ENCODE measurements at regions not wholly inside any gene's neighbourhood (a gene's known extent, or its start where the extent isn't known, plus 50 kb on each side); places are given as distances from the start of the nearest gene placed in this dataset.
"Not testable (repeated sequence)": the region's sequence is repeated elsewhere in the genome, so short reads cannot be mapped to it uniquely, and the experiment has no call there.

DNA sequence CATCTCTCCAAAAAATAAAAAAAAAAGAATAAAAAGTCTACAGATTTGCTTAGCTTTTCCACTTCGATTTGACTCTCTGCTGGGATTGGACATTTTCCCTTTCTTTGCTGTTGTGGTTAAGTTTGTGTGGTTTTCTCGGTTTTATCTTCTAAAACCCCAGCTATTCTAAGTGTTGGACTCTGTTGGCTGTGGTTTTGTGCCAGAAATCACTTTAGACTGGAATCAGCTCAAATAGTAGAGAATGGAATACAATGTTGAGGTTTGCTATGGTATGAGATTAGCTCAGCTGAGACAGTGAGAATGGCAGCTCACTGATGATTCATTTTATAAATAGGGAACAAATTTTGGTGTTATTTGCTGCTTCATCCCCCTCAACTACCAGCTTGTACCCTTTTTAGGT is 116.0 kb downstream of the BUB3 start:
- TF ChIP-seq ZFX (IDR thresholded peaks at IDR 0.05; ENCODE audit: borderline replicate concordance), result no peak
- TF ChIP-seq, protein P1, sequence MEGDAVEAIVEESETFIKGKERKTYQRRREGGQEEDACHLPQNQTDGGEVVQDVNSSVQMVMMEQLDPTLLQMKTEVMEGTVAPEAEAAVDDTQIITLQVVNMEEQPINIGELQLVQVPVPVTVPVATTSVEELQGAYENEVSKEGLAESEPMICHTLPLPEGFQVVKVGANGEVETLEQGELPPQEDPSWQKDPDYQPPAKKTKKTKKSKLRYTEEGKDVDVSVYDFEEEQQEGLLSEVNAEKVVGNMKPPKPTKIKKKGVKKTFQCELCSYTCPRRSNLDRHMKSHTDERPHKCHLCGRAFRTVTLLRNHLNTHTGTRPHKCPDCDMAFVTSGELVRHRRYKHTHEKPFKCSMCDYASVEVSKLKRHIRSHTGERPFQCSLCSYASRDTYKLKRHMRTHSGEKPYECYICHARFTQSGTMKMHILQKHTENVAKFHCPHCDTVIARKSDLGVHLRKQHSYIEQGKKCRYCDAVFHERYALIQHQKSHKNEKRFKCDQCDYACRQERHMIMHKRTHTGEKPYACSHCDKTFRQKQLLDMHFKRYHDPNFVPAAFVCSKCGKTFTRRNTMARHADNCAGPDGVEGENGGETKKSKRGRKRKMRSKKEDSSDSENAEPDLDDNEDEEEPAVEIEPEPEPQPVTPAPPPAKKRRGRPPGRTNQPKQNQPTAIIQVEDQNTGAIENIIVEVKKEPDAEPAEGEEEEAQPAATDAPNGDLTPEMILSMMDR (IDR thresholded peaks at IDR 0.05), result no peak
- H3K27ac ChIP-seq, result no peak overlapping the region

DNA sequence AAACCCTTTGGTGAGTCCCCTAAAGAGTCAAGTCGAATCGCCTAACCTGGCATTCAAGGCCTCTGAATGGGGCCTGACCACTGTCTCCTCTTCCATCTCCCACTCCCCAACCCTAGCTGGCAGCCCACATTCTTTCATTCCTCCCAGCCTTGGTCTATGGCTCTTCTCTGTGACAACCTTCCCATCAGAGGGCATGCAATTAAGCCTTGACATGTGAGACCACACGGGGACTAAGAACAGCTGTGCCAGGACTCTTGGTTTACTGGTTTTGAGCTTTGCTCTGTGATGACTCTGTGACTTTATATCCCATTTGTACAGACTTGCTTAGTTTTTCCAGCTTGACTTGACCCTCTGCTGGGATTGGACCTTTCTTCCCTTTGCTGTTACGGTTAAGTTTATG is 116.6 kb downstream of the BUB3 start:
- H3K27ac ChIP-seq, result no peak overlapping the region
- TF ChIP-seq ZFX (IDR thresholded peaks at IDR 0.05; ENCODE audit: borderline replicate concordance), result no peak
- TF ChIP-seq, protein P1 (IDR thresholded peaks at IDR 0.05), result no peak

DNA sequence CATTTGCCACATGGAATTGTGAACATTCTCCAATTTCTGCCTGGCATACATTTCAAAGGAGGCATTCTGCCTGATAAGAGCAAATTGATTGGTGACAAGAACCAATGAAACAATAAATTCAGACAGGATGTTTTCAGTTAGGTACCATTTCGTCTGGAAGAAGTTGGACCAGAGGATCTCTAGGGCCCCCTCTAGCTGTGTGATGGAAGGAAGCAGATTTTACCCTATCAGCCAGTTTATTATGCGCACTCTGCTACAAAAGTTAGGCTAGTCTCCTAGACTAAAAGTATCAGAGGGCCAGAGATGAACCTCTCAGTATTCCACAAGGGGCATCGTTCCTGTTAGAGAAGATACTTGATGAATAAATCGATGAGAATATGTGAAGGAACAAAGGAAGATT is 118.0 kb downstream of the BUB3 start:
- H3K27ac ChIP-seq, result no peak overlapping the region
- no peak for TF ChIP-seq ZFX (IDR thresholded peaks at IDR 0.05; ENCODE audit: borderline replicate concordance)
- TF ChIP-seq, protein P1 (IDR thresholded peaks at IDR 0.05), result peak; percentile 40

DNA sequence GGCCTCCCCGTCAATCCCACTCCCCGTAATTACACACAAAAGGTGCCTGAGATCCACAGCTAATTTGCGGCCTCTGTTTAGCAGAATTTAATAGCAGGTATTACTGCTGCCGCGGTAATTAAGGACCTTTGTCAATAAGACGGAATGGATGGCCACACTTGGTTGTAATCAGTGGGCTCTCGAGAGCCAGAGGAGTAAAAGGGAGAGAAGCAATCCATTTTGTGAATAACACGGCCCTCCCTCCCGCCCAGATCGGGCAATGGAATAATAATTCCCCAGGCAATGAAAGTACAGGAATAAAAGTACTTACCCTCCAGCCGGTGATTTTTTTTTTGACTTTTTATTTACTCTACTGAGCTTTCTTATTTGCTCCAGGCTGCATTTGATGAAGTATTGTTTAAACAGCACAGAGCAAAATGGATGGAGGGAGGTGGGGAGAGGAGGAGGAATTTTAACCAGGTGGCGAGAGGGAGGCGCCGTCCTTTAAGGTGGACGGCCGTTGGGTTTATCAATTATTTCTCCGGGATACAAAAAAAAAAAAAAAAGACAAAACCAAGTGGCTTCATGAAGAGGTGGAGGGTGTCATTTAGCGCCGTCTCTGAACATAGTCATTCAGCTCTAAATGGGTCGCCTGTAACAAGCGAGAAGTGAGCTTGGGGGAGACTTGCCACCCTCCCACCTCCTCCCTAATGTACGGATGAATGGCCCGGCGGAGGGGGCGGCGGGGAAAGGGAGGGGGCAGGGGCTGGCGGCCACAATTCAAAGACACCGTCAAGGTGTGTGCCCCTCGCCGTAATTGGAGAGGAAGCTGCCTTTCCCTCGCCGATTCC is 120.3 kb downstream of the BUB3 start:
- H3K27ac ChIP-seq, result no peak overlapping the region; the same call in 1 of the 2 replicates
- TF ChIP-seq ZFX (IDR thresholded peaks at IDR 0.05; ENCODE audit: borderline replicate concordance), result no peak
- TF ChIP-seq, protein P1 (IDR thresholded peaks at IDR 0.05), result no peak

DNA sequence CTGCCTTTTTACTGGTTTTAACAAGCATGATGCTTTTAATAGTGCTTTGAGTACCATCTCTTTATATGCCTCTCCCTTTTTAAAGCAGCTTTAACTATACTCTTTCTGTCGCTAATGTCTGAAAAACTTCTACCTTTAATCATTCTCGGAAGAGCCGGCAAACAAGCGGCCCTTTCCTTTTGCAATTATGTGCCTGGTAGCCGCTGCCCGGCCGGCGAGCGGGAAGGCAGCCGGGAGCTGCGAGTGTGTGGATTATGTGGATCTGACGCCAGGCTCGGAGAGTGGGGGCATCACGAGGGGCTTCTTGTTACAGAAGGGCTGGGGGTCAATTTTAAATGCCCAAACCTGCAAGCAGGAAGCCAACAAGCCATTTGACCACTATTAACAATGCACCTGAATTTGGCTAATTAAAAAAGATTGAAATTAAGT is 120.9 kb downstream of the BUB3 start:
- no peak overlapping the region; the same call in 1 of the 2 replicates for H3K27ac ChIP-seq
- TF ChIP-seq, protein P1 (IDR thresholded peaks at IDR 0.05), result no peak
- TF ChIP-seq ZFX (IDR thresholded peaks at IDR 0.05; ENCODE audit: borderline replicate concordance), result no peak

DNA sequence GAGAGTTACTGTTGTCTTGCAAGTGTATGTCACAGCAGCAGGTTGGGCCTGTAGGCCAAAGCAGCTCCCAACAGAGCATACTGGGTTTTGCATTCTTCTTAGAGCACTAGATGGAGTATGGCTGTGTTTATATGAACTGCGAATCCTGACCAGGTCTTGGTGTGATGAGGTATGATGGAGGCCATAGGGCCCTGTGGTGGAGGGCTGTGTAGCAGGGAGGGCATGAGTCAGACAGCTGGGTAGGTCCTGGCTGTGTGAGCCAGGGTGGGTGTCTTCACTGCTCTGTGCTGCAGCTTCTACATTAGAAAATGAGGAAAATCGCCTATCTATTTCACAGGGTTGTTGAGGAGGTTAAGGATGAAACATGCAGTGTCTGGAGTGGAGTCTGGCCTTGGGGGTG is 124.2 kb downstream of the BUB3 start:
- no peak for TF ChIP-seq ZFX (IDR thresholded peaks at IDR 0.05; ENCODE audit: borderline replicate concordance)
- TF ChIP-seq, protein P1 (IDR thresholded peaks at IDR 0.05), result no peak
- no peak overlapping the region for H3K27ac ChIP-seq

DNA sequence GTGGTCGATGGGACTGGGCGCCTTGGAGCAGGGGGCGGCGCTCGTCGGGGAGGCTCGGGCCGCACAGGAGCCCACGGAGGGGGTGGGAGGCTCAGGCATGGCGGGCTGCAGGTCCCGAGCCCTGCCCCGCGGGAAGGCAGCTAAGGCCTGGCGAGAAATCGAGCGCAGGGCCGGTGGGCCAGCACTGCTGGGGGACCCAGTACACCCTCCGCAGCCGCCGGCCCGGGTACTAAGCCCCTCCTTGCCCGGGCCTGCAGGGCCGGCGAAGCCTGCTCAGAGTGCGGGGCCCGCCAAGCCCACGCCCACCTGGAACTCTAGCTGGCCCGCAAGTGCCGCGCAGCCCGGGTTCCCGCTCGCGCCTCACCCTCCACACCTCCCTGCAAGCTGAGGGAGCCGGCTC is 129.2 kb downstream of the BUB3 start:
- not testable (repeated sequence) for H3K27ac ChIP-seq
